HG02938 (cell line): ENCODE measurements at regions not wholly inside any gene's neighbourhood (a gene's known extent, or its start where the extent isn't known, plus 50 kb on each side); places are given as distances from the start of the nearest gene placed in this dataset.
"Not testable (repeated sequence)": the region's sequence is repeated elsewhere in the genome, so short reads cannot be mapped to it uniquely, and the experiment has no call there.

ENCODE experiments used
- ATAC-seq: cut with Tn5 transposase; IDR thresholded peaks from one replicate; pipeline ENCODE4 v1.9.1; 2021; ENCODE audit warnings: mild to moderate bottlenecking, moderate library complexity; ENCODE audit not compliant: unreplicated experiment

DNA sequence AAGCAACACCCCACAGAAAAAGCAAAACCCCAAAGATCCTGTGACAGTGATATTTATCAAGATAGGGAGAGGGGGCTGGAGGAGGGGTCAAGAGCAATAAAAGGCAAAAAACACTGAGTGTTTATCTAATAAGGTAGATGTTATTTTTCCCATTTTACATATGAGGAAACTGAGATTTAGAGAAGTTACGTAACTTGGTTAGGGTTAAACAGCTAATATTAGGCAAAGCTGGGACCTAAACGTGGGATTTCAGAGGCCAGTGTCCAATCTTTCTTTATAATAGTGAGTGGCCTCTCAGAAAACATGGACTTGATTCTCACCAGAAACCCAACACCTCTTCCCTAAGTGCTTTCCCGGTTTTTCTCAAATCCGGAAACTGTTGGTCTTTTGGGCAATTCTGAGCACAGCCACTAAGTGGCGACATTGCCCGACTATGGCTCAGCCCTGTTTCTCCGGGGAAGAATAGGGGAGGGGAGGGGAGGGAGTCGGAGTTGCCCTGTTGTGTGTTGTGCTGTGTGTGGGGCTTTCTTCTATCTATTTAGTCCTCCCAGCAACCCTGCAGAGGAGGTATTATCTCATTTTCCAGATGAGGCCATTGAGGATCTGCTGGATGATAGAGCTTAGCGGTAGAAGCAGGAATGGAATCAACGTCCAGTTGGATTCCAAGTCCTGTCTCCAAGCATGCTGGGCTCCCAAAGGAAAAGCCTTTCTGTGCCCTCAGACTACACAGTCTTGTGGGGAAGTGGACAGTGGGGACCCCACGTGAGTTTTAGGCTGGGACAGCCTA is 58.7 kb upstream of the ETV3 start:
- ATAC-seq, result not testable (repeated sequence)

DNA sequence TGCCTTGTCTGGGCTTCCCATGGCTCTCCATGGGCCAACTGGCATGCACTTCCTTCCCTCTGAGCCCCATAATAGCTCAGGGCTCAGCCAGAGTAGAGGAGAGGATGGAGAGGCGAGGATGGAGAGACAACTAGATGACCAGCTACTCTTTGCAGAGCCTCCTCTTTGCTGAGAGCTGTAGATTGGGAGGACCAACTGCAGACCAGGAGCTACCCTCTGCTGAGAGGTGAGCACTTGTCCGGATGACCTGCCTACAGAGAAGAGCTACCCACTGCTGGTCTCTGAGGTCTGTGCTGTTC is 58.0 kb upstream of the ETV3 start:
- no peak for ATAC-seq

DNA sequence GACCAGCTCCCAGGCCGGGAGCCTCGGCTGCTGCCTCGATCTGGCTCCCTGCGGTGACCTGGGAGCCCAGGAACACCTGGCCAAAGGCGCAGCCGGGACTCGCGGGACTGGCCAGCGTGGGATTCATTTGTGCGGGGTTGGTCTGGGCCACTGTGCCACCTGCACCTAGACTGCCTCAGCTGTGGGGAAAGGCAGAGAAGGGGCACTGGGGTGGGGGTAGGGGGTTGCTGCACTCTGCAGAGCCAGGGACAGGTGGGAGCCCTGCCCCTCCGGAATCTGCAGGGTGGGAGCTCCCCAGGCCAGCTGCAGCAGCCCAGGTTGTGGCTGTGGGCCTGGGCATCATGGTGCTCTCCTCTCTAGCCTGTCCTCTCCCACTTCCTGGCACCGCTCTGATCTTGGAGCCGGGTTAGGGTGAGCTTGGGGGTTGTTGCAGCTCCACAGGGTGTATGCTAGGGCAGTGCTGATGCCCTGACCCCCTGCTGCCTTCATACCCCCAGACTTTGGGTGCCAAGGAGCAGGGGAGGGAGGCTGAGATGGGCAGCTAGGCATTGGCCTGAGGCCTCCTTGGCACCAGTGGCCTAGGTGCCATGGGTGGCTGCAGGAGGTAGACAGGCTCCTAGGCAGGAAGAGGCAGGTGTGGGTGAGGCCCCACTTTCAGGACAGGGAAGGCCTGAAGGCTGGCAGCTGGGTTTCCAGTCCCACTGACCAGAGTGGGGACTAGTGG is 57.5 kb upstream of the ETV3 start:
- no peak for ATAC-seq

DNA sequence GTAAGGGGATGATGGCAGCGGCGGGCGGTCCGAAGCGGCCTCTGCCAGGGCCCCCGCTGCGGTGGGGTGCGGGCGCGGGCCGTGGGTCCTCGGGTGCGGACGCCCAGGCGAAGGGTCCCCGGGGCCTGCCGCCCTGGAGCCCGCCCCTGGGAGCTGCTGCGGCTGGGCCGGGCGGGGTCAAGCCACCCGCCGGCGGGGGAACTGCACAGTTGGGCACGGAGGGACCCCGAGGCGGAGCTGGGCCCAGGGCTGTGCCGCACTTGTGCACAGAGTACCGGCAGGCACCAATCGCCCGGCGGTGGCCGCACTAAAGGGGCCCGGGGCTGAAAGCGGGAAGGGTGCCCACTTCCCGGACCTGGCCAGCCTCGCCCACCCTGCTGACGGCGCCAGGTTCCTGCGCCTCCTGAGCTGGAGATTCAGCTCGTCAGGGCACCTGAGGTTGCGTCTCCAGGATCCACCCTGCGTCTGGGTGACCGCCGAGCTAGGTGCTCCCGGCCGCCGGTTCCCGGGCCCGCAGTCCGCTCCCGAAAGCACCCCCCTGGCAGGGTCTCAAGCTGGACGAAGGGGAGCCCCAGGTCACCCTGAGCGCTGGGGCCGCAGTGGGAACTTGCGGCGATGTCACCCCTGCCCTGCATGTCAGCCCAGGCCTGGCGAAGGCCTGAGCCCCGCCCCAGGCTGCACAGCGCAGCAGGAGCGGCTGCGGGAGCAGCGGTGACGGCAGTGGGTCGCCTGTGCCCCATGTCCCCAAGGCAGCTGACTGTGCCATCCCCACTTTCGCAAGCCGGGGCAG is 56.7 kb upstream of the ETV3 start:
- no peak for ATAC-seq

DNA sequence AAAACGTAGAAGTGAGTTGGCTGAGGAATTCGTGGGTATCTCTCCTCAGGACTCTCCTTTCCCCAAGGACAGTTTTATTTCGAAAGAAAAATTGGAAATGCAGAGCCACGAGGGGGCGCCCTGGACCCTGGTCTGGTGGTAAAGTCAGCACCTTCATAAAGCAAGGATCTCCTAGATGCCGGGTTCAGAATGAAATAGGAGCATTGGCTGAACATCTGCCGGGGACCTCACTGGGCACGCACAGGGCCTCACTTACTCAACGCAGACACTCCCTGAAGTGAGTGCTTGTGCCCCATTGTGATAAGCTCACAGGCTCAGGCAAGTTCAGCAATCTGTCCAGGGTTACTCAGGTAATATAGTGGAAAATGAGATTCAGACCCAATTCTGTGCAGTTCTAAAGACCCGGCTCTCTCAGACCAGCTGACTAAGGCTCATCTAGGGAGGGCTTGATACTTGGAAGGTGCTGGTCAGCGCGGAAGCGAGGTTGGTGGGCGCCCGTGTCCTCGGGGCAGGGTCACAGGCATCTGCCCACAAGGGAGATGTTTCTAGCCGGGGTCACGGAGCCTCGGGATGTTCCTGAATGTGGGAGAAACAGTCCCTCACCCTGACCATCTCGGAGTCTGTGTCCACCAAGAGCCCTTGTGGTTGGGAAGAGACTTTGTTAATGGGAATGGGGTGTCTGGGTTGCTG is 55.7 kb upstream of the ETV3 start:
- ATAC-seq, result no peak

DNA sequence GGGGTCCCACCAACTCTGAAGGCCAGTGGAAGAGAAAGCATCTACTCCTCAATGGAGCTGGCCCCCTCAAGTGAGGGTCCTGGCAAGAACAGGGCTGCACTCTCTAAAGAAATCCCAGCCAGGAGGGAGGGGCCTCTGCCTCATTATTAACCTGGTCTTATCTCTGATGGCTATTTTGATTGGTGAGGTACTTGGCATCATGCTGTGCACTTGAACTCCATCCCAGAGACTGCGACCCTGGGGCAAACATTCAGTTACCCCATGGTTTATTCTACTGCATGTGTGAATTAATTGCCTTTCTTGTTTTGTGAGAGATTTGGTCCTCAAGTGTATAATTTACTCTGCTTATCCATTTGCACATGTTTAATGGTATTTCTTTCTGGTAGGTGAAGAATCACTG is 55.0 kb upstream of the ETV3 start:
- ATAC-seq, result no peak

DNA sequence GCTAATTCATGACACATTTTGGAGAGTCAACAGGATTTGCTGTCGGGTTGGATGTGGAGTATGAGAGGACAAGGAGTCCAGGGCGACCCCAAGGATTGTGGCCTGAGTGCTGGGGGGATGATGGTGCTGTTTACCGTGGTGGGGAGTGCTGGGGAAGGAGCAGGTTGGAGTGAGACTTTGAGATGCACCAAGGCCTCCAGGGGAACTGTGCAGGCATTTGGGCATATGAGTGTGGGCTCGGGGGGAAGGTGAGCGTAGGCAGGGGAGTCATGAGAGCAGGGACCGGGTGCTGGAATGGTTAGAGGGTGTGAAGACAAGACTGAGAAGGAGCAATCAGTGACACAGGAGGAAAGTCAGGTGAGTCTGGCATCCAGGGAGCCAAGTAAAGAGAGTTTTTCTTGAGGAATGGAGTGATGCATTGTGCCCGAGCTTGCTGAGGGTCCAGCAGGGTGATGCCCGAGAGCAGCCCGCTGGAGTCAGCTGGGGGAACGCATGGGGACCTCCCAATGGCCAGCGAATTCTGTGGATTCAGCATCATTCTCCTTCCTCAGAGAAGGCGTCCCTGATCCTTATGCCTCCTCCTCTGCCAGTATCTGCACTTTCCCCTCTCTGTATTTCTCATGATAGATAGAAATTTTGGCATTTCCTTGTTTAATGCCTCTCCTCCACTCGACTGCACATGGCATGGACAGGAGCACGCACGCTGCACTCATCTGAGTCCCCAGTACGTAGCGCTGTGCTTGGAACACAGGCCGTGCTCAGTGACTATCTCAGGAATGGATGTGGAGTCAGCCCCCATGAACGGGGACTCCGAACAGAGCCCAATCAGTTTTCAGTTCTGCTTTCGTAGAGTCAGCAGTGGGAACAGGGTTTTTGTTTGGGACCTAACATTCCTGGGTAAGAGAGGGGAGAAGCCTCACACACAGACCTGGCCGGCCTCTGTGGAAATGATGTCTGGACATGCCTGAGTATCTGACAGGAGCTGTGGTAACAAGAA is 52.1 kb upstream of the ETV3 start:
- ATAC-seq, result no peak

DNA sequence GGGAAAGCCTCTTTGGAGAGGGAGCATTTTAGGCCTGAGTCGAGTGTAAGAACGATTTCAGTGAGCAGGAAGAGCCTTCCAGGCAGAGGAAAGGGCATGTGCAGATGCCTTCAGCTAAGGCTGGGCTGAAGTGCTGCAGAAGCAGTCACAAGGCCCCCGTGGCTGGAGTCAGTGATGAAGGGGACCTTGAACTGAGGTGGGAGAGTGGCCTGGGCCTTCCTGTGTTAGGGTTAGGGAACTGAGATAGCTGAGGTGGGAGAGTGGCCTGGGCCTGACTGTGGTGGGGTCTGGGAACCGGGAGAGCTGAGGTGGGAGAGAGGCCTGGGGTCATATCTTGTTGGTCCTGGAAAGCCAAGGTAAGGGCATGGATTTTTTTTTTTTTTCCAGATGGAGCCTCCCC is 50.9 kb upstream of the ETV3 start:
- ATAC-seq, result no peak
